ENCODE measurements at regions not wholly inside any gene's neighbourhood (a gene's known extent, or its start where the extent isn't known, plus 50 kb on each side); places are given as distances from the start of the nearest gene placed in this dataset.

GRCh38 chr13:68666774-68667397 lies 1436.8 kb upstream of the PCDH9 start:
- DNase-seq (ENCODE audit: low spot score) = no peak
- H3K27ac ChIP-seq (ENCODE audit: low read depth in 1 of 2, low read length in 2 of 2) = no peak overlapping the region
- no peaks in the 10 kb centered on the region for H3K27me3 ChIP-seq (ENCODE audit: control insufficient read depth in 4 of 4, insufficient read depth in 4 of 4, low read length in 3 of 4)
- H3K4me1 ChIP-seq (ENCODE audit: control insufficient read depth in 4 of 4, insufficient read depth in 4 of 4, low read length in 3 of 4) = no peaks in the 10 kb centered on the region
- no peak overlapping the region for H3K9ac ChIP-seq (ENCODE audit: low read depth in 1 of 2, low read length in 2 of 2)
- no peaks in the 10 kb centered on the region for H3K9me3 ChIP-seq (ENCODE audit: control insufficient read depth in 4 of 4, low read length in 3 of 4)
- 71% methylated on average over 9 of the region's 9 CpGs for WGBS
- no peaks in the 10 kb centered on the region for H3K36me3 ChIP-seq (ENCODE audit: control insufficient read depth in 4 of 4, insufficient read depth in 3 of 4, low read depth in 1 of 4, low read length in 3 of 4)
- H3K4me3 ChIP-seq (ENCODE audit: low read depth in 1 of 3, low read length in 3 of 3) = no peak overlapping the region
- TF ChIP-seq TAF1 (conservative IDR thresholded peaks at IDR 0.05) (no peak), JUND (IDR thresholded peaks at IDR 0.05) (no peak), FOXA2 (IDR thresholded peaks at IDR 0.05) (no peak), HNF4A (conservative IDR thresholded peaks at IDR 0.05) (no peak), MAX (IDR thresholded peaks at IDR 0.05) (no peak), YY1 (IDR thresholded peaks at IDR 0.05) (no peak)

- Histone ChIP-seq H3K27me3 (ENCODE audit: control insufficient read depth in 4 of 4, insufficient read depth in 4 of 4, low read length in 3 of 4) (no peaks in the 10 kb centered on the region), H3K36me3 (ENCODE audit: control insufficient read depth in 4 of 4, insufficient read depth in 3 of 4, low read depth in 1 of 4, low read length in 3 of 4) (no peaks in the 10 kb centered on the region), H3K4me1 (ENCODE audit: control insufficient read depth in 4 of 4, insufficient read depth in 4 of 4, low read length in 3 of 4) (no peaks in the 10 kb centered on the region), H3K27ac (ENCODE audit: low read depth in 1 of 2, low read length in 2 of 2) (no peak overlapping the region), H3K9me3 (ENCODE audit: control insufficient read depth in 4 of 4, low read length in 3 of 4) (no peaks in the 10 kb centered on the region), H3K4me3 (ENCODE audit: low read depth in 1 of 3, low read length in 3 of 3) (no peak overlapping the region), H3K9ac (ENCODE audit: low read depth in 1 of 2, low read length in 2 of 2) (no peak overlapping the region)
- TF ChIP-seq HNF4G (IDR thresholded peaks at IDR 0.05) (no peak), REST (IDR thresholded peaks at IDR 0.05) (no peak), CTCF (IDR thresholded peaks at IDR 0.05; ENCODE audit: low read depth, low read length, missing input control) (no peak), YY1 (IDR thresholded peaks at IDR 0.05) (no peak), FOXA2 (IDR thresholded peaks at IDR 0.05) (no peak), HNF4A (conservative IDR thresholded peaks at IDR 0.05) (no peak), RAD21 (IDR thresholded peaks at IDR 0.05) (no peak), JUND (IDR thresholded peaks at IDR 0.05) (no peak), ATF3 (IDR thresholded peaks at IDR 0.05) (no peak), MAX (IDR thresholded peaks at IDR 0.05) (no peak), ZBTB33 (IDR thresholded peaks at IDR 0.05) (no peak), EGR1 (IDR thresholded peaks at IDR 0.05; ENCODE audit: low read depth in 2 of 2) (no peak), GABPA (IDR thresholded peaks at IDR 0.05 in 1 of 2, conservative IDR thresholded peaks at IDR 0.05 in 1 of 2) (no peak), TAF1 (conservative IDR thresholded peaks at IDR 0.05) (no peak), RXRA (IDR thresholded peaks at IDR 0.05) (no peak)
- DNase-seq (ENCODE audit: low spot score) = no peak
Observed at GRCh38 chr13:68645814-68646213, 1415.7 kb upstream of the PCDH9 start.
